Naive B cell (primary cell): ENCODE measurements at regions not wholly inside any gene's neighbourhood (a gene's known extent, or its start where the extent isn't known, plus 50 kb on each side); places are given as distances from the start of the nearest gene placed in this dataset.

Experiments used
- ATAC-seq, 2 donors: fragments of 150-1000 bp; cut with Tn5 transposase; 2 replicates each; pipeline ENCODE4 v1.10.0; 2021; ENCODE audit warnings: low read depth in 2 of 2, mild to moderate bottlenecking in 2 of 2, moderate library complexity in 2 of 2
- DNase-seq: peaks from one replicate; pipeline ENCODE4 v3.0.0; 2022
- H3K27ac Mint-ChIP-seq, 6 donors: one replicate each; pipeline ENCODE4 v1.8.0; 2020 to 2022; ENCODE audit warnings: mild to moderate bottlenecking in 6 of 6, mixed read lengths in 6 of 6, moderate library complexity in 5 of 6, inconsistent platforms in 2 of 6
- H3K27me3 Mint-ChIP-seq, 3 donors: one replicate each; pipeline ENCODE4 v1.8.0; 2021 to 2022; ENCODE audit warnings: mixed read lengths in 3 of 3, mild to moderate bottlenecking in 1 of 3
- H3K36me3 Mint-ChIP-seq, 2 donors: one replicate each; pipeline ENCODE4 v1.8.0; 2020 to 2022; ENCODE audit warnings: mixed read lengths in 2 of 2, inconsistent platforms in 1 of 2, mild to moderate bottlenecking in 1 of 2
- H3K4me1 Mint-ChIP-seq, 3 donors: one replicate each; pipeline ENCODE4 v1.8.0; 2020 to 2022; ENCODE audit warnings: mixed read lengths in 3 of 3, inconsistent platforms in 1 of 3, mild to moderate bottlenecking in 1 of 3, moderate library complexity in 1 of 3
- H3K4me3 Mint-ChIP-seq, 8 donors: one replicate each; pipeline ENCODE4 v1.8.0; 2020 to 2022; ENCODE audit warnings: mild to moderate bottlenecking in 8 of 8, mixed read lengths in 8 of 8, moderate library complexity in 8 of 8, inconsistent platforms in 2 of 8
- H3K9me3 Mint-ChIP-seq, 7 donors: one replicate each; pipeline ENCODE4 v1.8.0; 2020 to 2022; ENCODE audit warnings: mixed read lengths in 7 of 7, mild to moderate bottlenecking in 5 of 7, inconsistent platforms in 2 of 7, moderate library complexity in 1 of 7

DNA sequence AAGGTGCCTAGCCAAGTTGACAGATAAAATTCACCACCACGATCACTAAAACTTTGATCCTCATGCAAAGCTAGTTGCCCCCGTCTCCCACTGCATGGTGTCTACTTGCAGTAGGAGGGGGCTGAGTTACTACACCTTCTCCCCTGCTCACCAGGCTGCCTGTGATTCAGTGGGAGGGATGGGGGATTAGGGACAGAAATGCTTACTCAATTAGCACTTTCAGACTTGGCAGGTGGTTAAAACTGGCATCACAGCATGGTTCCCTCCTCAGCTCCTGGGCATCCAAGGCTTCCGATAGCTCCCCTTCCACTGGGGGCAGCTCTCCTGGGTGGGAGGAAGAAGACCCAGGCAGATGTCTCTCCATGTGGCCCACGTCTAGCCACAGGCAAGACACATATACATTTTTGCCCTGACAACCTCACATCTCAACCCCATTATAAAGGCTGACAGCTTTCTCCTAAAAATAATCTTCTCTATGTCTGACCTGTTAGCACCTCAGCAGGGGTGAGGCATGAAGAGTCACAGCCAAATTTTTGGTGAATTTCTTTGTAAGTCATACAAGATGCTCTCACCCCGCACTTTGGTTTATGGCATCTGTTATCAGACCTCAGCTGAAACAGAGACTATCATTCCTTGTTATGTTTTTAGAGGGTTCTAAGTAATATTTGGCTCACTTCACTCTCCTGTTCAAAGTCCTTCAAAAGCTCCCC is 369.0 kb downstream of the SV2B start:
- ATAC-seq (no peak), DNase-seq (no peak)
- H3K36me3 Mint-ChIP-seq: no peaks in the 10 kb centered on the region
- H3K27me3 Mint-ChIP-seq: peaks cover 10 to 19% (median 13%) of the 10 kb centered on the region in 3 donors
- H3K4me3 Mint-ChIP-seq: no peak overlapping the region
- H3K9me3 Mint-ChIP-seq: peaks cover 0 to 6% (median 0%) of the 10 kb centered on the region in 7 donors
- H3K27ac Mint-ChIP-seq: no peak overlapping the region
- H3K4me1 Mint-ChIP-seq: peaks cover 3 to 5% (median 4%) of the 10 kb centered on the region in 3 donors

DNA sequence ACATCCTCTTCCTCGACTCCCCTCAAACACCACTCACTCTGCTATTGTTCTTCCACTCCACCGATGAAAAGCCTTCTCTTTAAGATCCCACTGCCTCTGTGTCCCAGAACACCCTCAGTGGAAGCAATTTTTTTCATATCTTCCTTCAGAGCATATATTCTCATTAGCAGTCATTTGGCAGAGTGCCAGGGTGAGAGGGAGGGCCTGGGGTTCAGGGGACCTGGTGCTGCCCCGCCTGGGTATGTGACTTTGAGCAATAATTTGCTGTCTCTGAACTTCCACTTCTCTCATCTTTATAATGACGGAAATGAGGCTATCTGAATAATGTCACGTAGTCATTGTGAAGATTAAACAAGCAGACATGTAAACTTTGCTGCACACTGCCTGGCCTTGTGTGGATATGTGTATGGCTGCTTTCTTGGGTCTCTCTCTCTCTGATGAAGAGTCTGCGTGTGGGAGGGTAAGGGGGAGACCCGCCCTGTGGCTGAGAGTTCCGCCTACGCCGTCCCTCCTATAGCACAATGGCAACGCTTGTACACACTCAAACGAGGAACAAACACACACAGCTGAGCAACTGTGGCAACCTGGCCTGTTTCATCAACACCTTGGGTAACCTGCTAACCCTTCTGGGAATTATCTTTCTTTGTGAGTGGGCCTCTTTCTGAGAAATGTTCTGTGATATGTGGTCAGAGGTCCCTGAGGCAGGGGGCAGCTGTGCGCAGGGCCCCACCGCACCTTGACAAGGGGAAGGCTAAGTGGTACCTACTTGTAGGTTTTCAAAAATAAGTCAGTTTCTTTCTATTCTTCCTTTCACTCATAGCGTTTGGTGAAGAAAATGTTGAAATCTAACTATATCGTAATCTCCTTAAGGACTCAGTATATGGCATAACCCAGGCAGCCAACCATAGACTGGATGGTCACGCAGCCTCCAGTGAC is 369.8 kb downstream of the SV2B start:
- peaks cover 3 to 5% (median 4%) of the 10 kb centered on the region in 3 donors for H3K4me1 Mint-ChIP-seq
- peaks cover 0 to 6% (median 0%) of the 10 kb centered on the region in 7 donors for H3K9me3 Mint-ChIP-seq
- no peak for DNase-seq
- no peak overlapping the region for H3K27ac Mint-ChIP-seq
- peaks cover 10 to 19% (median 13%) of the 10 kb centered on the region in 3 donors for H3K27me3 Mint-ChIP-seq
- H3K4me3 Mint-ChIP-seq: no peak overlapping the region
- H3K36me3 Mint-ChIP-seq: no peaks in the 10 kb centered on the region
- ATAC-seq: no peak

DNA sequence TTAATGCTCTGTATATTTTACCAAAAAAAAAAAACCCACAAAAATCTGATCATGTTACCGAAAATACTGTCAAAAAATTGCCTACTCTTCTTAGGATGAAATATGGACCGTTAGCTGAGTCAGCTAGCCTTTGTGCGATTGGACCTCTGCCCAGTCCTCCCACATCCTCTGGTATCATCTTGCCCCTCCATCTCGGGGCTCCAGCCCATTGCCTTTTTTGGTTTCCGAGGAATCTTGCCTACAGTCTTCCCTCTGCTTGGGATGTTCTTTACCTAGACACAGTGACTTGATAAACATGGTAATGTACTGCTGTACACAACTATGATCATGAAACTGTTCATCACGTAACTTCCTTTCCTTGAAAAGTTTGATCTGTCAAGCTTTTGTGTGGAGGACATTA is 371.4 kb downstream of the SV2B start:
- peaks cover 10 to 19% (median 13%) of the 10 kb centered on the region in 3 donors for H3K27me3 Mint-ChIP-seq
- H3K36me3 Mint-ChIP-seq: no peaks in the 10 kb centered on the region
- H3K4me3 Mint-ChIP-seq: no peak overlapping the region
- peaks cover 0 to 6% (median 0%) of the 10 kb centered on the region in 7 donors for H3K9me3 Mint-ChIP-seq
- ATAC-seq (no peak), DNase-seq (no peak)
- peaks cover 3 to 5% (median 4%) of the 10 kb centered on the region in 3 donors for H3K4me1 Mint-ChIP-seq
- H3K27ac Mint-ChIP-seq: no peak overlapping the region

DNA sequence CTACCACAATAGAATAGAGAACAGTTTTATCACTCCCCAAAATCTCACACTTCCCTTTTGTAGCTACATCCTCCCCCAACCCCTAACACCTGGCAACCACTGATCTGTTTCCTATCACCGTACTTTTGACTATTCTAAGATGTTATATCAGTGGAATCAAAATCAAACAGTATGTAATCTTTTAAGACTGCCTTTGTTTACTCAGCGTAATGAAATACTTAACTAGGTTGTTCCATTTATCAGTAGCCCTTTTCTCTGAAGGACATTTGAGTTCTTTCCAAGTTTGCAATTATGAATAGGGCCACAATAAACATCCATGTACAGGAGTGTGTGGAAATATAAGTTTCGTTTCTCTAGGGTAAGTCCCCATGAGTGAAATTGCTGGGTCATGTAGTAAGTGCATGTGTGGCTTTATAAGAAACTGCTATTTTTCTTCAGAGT is 372.3 kb downstream of the SV2B start:
- no peak for ATAC-seq
- Mint-ChIP-seq H3K9me3 (peaks cover 0 to 6% (median 2%) of the 10 kb centered on the region in 7 donors), H3K4me1 (peaks cover 3 to 5% (median 4%) of the 10 kb centered on the region in 3 donors), H3K4me3 (no peak overlapping the region), H3K36me3 (no peaks in the 10 kb centered on the region), H3K27ac (peak overlapping the region in 1 of 6 donors; percentile 24), H3K27me3 (peaks cover 14 to 25% (median 20%) of the 10 kb centered on the region in 3 donors)
- DNase-seq: no peak

DNA sequence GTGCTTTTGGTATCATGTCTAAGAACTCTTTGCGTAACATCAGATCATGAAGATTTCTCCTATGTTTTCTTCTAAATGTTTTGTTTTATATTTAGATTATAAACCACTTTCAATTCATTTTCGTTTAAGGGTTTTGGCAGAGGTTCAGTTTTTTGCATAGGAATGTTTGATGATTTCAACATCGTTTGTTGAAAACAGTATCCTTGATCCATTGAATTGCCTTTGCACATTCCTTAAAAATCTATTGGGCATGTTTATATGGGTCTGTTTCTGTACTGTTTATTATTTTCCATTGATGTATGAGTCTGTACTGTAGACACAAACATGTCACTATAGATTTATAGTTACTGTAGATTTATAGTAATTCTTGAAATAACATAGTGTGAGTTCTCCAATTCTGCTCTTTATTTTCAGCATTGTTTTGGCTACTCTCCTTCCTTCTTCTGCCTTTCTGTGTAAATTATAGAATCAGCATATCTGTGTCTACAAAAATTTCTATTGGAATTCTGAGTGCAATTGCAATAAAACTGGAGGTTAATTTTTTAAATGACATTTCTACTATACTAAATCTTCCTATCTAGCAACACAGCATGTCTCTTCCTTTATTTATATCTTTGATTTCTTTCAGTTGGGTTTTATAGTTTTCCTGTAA is 374.0 kb downstream of the SV2B start:
- Mint-ChIP-seq H3K9me3 (peaks cover 0 to 6% (median 2%) of the 10 kb centered on the region in 7 donors), H3K36me3 (no peaks in the 10 kb centered on the region), H3K27me3 (peaks cover 14 to 20% (median 19%) of the 10 kb centered on the region in 3 donors), H3K4me3 (no peak overlapping the region), H3K4me1 (peaks cover 3 to 5% (median 4%) of the 10 kb centered on the region in 3 donors), H3K27ac (no peak overlapping the region)
- no peak for DNase-seq
- ATAC-seq: no peak

DNA sequence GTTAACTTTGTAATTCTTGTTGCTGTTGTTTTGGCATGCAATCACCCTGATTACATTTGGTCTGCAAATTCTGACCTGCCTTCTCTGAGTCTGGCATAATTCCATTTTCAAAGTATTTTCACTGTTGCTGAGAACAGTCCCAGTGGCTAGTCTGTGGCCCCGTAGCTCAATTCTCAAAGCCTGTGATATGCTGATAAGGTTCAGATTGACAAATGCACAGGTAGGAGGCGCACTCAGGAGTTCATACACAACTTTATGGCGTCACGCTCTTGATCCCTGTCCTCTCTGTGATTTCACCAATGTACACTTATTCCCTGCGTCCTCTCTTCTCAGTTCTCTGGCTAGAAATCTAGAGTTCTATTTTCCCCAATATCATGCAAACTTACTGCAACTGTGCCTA is 376.6 kb upstream of the SLCO3A1 start:
- ATAC-seq (no peak), DNase-seq (no peak)
- peaks cover 9 to 20% (median 12%) of the 10 kb centered on the region in 3 donors for H3K27me3 Mint-ChIP-seq
- no peak overlapping the region for H3K27ac Mint-ChIP-seq
- peaks cover 3 to 5% (median 4%) of the 10 kb centered on the region in 3 donors for H3K4me1 Mint-ChIP-seq
- no peaks in the 10 kb centered on the region for H3K36me3 Mint-ChIP-seq
- H3K9me3 Mint-ChIP-seq: peaks cover 0 to 4% (median 2%) of the 10 kb centered on the region in 7 donors
- H3K4me3 Mint-ChIP-seq: no peak overlapping the region

DNA sequence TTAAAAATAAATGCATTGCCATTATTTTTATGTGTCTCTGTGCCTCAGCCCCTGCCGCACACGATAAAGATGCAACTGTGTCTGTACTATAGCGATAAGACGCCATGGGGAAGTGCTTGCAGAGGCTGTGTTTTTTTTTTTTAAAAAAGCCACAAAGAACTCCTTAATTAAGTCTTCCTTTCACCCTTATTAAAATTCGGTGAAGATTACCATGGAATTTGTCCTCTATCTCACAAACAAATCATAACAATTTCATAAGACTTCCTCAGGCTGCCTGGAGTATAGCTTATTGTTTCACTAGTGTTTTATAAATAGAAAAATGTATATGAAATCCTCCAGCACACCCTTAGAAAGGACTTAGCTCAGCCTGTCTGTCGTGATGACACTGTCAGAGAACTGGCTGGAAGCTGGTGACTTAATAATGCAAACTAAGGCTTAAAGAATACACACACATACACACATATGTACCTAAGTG is 374.8 kb upstream of the SLCO3A1 start:
- H3K36me3 Mint-ChIP-seq: no peaks in the 10 kb centered on the region
- no peak overlapping the region for H3K4me3 Mint-ChIP-seq
- no peak for ATAC-seq
- H3K4me1 Mint-ChIP-seq: no peaks in the 10 kb centered on the region
- peaks cover 9 to 20% (median 12%) of the 10 kb centered on the region in 3 donors for H3K27me3 Mint-ChIP-seq
- no peak for DNase-seq
- H3K9me3 Mint-ChIP-seq: peaks cover 0 to 4% (median 0%) of the 10 kb centered on the region in 7 donors
- no peak overlapping the region for H3K27ac Mint-ChIP-seq

DNA sequence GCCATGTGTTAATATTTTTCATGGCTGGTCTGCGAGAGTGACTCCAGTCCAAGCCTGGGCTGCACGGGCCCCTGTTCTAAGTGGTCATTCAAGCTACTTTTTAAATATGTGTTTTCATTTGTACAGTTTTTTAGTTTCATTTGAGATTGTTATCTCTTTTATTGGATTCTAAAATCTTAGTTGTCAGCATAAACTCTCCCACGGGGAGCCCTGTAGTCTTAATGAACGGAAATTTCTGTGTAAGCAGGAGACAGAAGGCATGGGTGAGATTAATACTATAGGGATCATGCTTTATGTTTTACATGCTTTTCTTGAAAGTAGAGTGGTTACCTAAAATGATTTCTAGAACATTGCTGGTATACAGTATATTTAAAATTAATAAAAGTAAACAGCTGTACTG is 373.1 kb upstream of the SLCO3A1 start:
- no peaks in the 10 kb centered on the region for H3K4me1 Mint-ChIP-seq
- peaks cover 9 to 20% (median 17%) of the 10 kb centered on the region in 3 donors for H3K27me3 Mint-ChIP-seq
- no peak for DNase-seq
- ATAC-seq: no peak
- H3K36me3 Mint-ChIP-seq: no peaks in the 10 kb centered on the region
- peaks cover 0 to 4% (median 2%) of the 10 kb centered on the region in 7 donors for H3K9me3 Mint-ChIP-seq
- no peak overlapping the region for H3K27ac Mint-ChIP-seq
- no peak overlapping the region for H3K4me3 Mint-ChIP-seq

DNA sequence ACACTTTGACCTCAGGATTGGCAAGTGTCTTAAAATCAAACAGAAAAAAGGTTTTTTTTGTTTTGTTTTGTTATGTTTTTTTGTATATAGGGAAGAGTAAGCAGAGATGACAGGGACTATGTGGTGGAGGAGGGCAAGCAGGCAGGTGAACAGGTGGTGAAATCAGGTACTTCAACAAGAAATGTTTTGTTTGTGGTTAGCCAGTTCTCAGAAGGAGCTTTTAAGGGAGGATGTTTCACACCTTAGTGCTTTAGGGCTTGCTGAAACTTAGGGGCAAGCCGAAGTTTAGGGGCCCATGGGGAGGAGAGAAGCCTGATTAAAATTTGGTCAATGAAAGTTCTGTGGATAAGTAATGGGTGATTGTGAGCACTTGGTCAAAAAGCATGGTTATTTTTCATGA is 370.7 kb upstream of the SLCO3A1 start:
- H3K4me1 Mint-ChIP-seq: no peaks in the 10 kb centered on the region
- no peak for ATAC-seq

DNA sequence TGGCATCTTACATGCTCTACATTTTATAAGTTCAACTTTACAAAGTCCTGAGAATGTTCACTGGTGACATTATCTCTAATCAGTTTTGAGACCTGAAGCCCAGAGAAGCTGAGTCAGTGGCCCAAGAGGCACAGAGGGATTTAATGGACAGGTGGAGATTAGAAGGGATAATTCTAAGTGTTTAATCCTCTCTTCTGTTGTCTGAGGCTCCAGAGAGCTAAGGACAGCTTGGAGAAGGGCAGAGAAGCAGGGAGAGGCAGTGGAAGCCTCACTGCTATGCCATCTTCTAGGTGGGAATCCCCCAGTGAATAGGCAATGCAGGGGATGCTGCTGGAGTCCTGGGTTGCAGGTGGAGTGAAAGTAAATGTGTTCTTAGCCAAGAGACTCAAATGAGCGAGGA is 369.4 kb upstream of the SLCO3A1 start:
- H3K27ac Mint-ChIP-seq: no peak overlapping the region
- peaks cover 0 to 5% (median 2%) of the 10 kb centered on the region in 7 donors for H3K9me3 Mint-ChIP-seq
- ATAC-seq (no peak), DNase-seq (no peak)
- no peaks in the 10 kb centered on the region for H3K36me3 Mint-ChIP-seq
- no peak overlapping the region for H3K4me3 Mint-ChIP-seq
- peaks cover 2 to 20% (median 13%) of the 10 kb centered on the region in 3 donors for H3K27me3 Mint-ChIP-seq
- H3K4me1 Mint-ChIP-seq: no peaks in the 10 kb centered on the region

More for the DNA sequence above, 370.7 kb upstream of the SLCO3A1 start:
- no peak overlapping the region for H3K4me3 Mint-ChIP-seq
- H3K27me3 Mint-ChIP-seq: peaks cover 0 to 17% (median 15%) of the 10 kb centered on the region in 3 donors
- no peak overlapping the region for H3K27ac Mint-ChIP-seq
- H3K9me3 Mint-ChIP-seq: peaks cover 0 to 2% (median 0%) of the 10 kb centered on the region in 7 donors
- DNase-seq: no peak
- H3K36me3 Mint-ChIP-seq: no peaks in the 10 kb centered on the region

DNA sequence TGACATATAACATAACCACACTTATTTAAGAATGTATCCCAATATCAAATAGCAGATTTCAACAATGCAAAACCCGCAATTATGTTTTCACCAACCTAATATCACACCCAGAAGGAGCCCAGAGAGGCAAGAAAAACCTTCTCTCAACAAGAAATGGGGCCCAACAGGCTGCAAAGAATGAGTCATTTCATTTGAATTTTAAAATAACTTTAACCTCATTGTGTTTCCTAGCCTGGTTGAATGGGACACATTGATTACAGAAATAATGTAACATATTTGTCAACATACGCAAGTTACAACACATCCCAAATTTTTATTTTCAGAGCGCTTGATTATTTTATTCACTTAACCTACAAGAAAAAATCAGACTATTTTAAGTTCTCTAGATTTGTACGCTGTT is 365.1 kb upstream of the SLCO3A1 start:
- H3K27me3 Mint-ChIP-seq: peaks cover 6 to 17% (median 11%) of the 10 kb centered on the region in 3 donors
- H3K36me3 Mint-ChIP-seq: no peaks in the 10 kb centered on the region
- H3K27ac Mint-ChIP-seq: no peak overlapping the region
- DNase-seq (no peak), ATAC-seq (no peak)
- H3K4me1 Mint-ChIP-seq: no peaks in the 10 kb centered on the region
- H3K9me3 Mint-ChIP-seq: peaks cover 0 to 5% (median 2%) of the 10 kb centered on the region in 7 donors
- H3K4me3 Mint-ChIP-seq: no peak overlapping the region

DNA sequence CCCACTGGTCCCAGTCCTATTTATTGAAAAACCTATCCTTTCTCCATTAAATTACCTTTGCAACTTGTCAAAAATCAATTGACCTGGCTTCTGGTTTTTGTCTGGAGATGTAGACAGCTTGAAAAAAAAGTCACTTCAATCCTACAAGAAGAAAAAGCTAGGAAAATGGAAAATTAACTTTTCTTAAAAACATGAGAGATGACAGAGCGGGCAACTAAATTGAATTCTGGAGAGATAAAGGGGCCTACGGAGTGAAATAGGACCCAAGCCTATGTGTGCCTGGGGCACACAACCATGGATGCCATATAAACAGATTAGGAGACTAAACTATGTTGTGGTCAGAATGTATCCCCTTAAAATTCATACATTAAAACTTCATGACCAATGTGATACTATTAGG is 363.3 kb upstream of the SLCO3A1 start:
- Mint-ChIP-seq H3K27ac (no peak overlapping the region), H3K27me3 (peaks cover 6 to 14% (median 11%) of the 10 kb centered on the region in 3 donors), H3K9me3 (peaks cover 0 to 5% (median 0%) of the 10 kb centered on the region in 7 donors), H3K4me1 (no peaks in the 10 kb centered on the region), H3K36me3 (no peaks in the 10 kb centered on the region), H3K4me3 (no peak overlapping the region)
- ATAC-seq (no peak), DNase-seq (no peak)
